HepG2 (cell line): ENCODE measurements at regions not wholly inside any gene's neighbourhood (a gene's known extent, or its start where the extent isn't known, plus 50 kb on each side); places are given as distances from the start of the nearest gene placed in this dataset.

Source experiments
- CEBPB ChIP-seq: IDR thresholded peaks from 2 replicates; pipeline ENCODE4 v1.6.1; 2011; ENCODE audit warnings: low read depth, low read length, improper control_type of control experiment, borderline replicate concordance
- CTCF ChIP-seq: sonication (generic); formaldehyde crosslinking; IDR thresholded peaks from 2 replicates; pipeline ENCODE4 v1.5.0; 2020; ENCODE audit warnings: mild to moderate bottlenecking, missing genetic modification reagents, moderate library complexity
- PHF5A ChIP-seq: IDR thresholded peaks from one replicate; pipeline ENCODE4 v1.6.1; 2018; ENCODE audit warnings: low read depth, missing genetic modification reagents; ENCODE audit not compliant: unreplicated experiment
- SMC3 ChIP-seq: IDR thresholded peaks from 2 replicates; pipeline ENCODE4 v1.6.1; 2011; ENCODE audit warnings: low read length, improper control_type of control experiment
- SUZ12 ChIP-seq: fragments of 150-350 bp; IDR thresholded peaks from 2 replicates; pipeline ENCODE4 v1.6.1; 2014; ENCODE audit warnings: low read depth, low read length
- TARDBP ChIP-seq: sonication (generic); formaldehyde crosslinking; IDR thresholded peaks from 2 replicates; pipeline ENCODE4 v1.8.0; 2022; ENCODE audit warnings: mild to moderate bottlenecking, missing genetic modification reagents
- ZFAT ChIP-seq: sonication (generic); formaldehyde crosslinking; conservative IDR thresholded peaks from 2 replicates; pipeline ENCODE4 v1.8.1; 2023; ENCODE audit warnings: missing genetic modification reagents, inconsistent platforms
- ZNF598 ChIP-seq: sonication (generic); formaldehyde crosslinking; IDR thresholded peaks from 2 replicates; pipeline ENCODE4 v1.5.1; 2020; ENCODE audit warnings: mild to moderate bottlenecking, missing genetic modification reagents, borderline replicate concordance
- ZNF768 ChIP-seq: sonication (generic); formaldehyde crosslinking; IDR thresholded peaks from 2 replicates; pipeline ENCODE4 v1.4.0; 2020; ENCODE audit warnings: missing genetic modification reagents

- no peak for TF ChIP-seq SUZ12
- TF ChIP-seq ZNF768 (CRISPR knock-in tag) = no peak
- TF ChIP-seq CTCF (CRISPR knock-in tag) = no peak
- TF ChIP-seq TARDBP = no peak
- no peak for TF ChIP-seq PHF5A (CRISPR knock-in tag)
- no peak for TF ChIP-seq SMC3
- TF ChIP-seq CEBPB = no peak
- TF ChIP-seq ZFAT (CRISPR knock-in tag) = no peak
- no peak for TF ChIP-seq ZNF598 (CRISPR knock-in tag)
These were observed 558.5 kb upstream of the ZNF462 start for GRCh38 chr9:106304401-106304920.
